H1 (cell line): ENCODE measurements at regions not wholly inside any gene's neighbourhood (a gene's known extent, or its start where the extent isn't known, plus 50 kb on each side); places are given as distances from the start of the nearest gene placed in this dataset.

Experiments used
- POLR2A ChIP-seq, 2 experiments: IDR thresholded peaks; 1 replicate in 1 of 2; 2 replicates in 1 of 2; pipeline ENCODE4 v1.6.1; 2011; ENCODE audit warnings: low read depth in 2 of 2, low read length in 2 of 2, mild to moderate bottlenecking in 2 of 2; ENCODE audit errors: control extremely low read depth in 1 of 2
- TF ChIP-seq, protein P1 (sequence below), 3 experiments: IDR thresholded peaks; 1 replicate in 2 of 3; 2 replicates in 1 of 3; pipeline versions ENCODE4 v1.5.1 to v1.6.1; 2011; ENCODE audit warnings: low read length in 3 of 3, mild to moderate bottlenecking in 3 of 3, inconsistent platforms in 2 of 3, low read depth in 1 of 3, moderate library complexity in 1 of 3; ENCODE audit not compliant: insufficient read depth in 1 of 3; ENCODE audit errors: control extremely low read depth in 1 of 3

- TF ChIP-seq, protein P1, sequence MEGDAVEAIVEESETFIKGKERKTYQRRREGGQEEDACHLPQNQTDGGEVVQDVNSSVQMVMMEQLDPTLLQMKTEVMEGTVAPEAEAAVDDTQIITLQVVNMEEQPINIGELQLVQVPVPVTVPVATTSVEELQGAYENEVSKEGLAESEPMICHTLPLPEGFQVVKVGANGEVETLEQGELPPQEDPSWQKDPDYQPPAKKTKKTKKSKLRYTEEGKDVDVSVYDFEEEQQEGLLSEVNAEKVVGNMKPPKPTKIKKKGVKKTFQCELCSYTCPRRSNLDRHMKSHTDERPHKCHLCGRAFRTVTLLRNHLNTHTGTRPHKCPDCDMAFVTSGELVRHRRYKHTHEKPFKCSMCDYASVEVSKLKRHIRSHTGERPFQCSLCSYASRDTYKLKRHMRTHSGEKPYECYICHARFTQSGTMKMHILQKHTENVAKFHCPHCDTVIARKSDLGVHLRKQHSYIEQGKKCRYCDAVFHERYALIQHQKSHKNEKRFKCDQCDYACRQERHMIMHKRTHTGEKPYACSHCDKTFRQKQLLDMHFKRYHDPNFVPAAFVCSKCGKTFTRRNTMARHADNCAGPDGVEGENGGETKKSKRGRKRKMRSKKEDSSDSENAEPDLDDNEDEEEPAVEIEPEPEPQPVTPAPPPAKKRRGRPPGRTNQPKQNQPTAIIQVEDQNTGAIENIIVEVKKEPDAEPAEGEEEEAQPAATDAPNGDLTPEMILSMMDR (IDR thresholded peaks at IDR 0.05; ENCODE audit: control extremely low read depth in 1 of 3, insufficient read depth in 1 of 3, low read depth in 1 of 3, low read length in 3 of 3) = no peak
- no peak for TF ChIP-seq POLR2A (IDR thresholded peaks at IDR 0.05; ENCODE audit: control extremely low read depth in 1 of 2, low read depth in 2 of 2, low read length in 2 of 2)
These were observed 547.5 kb downstream of the EBF1 start for GRCh38 chr5:158552241-158552640.
